ENCODE measurements at regions not wholly inside any gene's neighbourhood (a gene's known extent, or its start where the extent isn't known, plus 50 kb on each side); places are given as distances from the start of the nearest gene placed in this dataset.
"Not testable (repeated sequence)": the region's sequence is repeated elsewhere in the genome, so short reads cannot be mapped to it uniquely, and the experiment has no call there.

DNA sequence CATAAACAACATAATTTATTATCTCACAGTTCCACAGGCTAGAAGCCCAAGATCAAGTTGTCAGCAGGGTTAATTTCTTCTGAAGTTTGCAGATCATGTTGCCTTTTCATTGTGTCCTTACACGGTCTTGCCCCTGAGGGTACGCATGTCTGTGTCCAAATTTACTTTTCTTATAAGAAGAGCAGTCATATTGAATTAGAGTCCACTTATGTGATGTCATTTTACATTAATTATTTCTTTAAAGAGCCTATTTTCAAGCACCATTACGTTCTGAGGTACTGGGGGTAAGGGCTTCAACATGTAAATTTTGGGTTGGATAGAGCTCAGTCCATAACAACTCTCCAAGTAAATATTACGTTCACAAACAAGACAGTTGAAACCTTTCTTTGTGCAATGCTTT is 236.6 kb upstream of the OR4E1 start:
- H3K27me3 ChIP-seq (ENCODE audit: insufficient read depth, poor library complexity, severe bottlenecking): no peaks in the 10 kb centered on the region
- H3K4me3 ChIP-seq (replicated peaks; ENCODE audit: insufficient read depth, low read length): no peak overlapping the region
- H3K27ac ChIP-seq (replicated peaks): no peak overlapping the region
- TF ChIP-seq, protein P1, sequence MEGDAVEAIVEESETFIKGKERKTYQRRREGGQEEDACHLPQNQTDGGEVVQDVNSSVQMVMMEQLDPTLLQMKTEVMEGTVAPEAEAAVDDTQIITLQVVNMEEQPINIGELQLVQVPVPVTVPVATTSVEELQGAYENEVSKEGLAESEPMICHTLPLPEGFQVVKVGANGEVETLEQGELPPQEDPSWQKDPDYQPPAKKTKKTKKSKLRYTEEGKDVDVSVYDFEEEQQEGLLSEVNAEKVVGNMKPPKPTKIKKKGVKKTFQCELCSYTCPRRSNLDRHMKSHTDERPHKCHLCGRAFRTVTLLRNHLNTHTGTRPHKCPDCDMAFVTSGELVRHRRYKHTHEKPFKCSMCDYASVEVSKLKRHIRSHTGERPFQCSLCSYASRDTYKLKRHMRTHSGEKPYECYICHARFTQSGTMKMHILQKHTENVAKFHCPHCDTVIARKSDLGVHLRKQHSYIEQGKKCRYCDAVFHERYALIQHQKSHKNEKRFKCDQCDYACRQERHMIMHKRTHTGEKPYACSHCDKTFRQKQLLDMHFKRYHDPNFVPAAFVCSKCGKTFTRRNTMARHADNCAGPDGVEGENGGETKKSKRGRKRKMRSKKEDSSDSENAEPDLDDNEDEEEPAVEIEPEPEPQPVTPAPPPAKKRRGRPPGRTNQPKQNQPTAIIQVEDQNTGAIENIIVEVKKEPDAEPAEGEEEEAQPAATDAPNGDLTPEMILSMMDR (IDR thresholded peaks at IDR 0.05; ENCODE audit: insufficient read depth, low read length): no peak
- TF ChIP-seq SPI1 (IDR thresholded peaks at IDR 0.05; ENCODE audit: borderline replicate concordance, low read depth) (no peak), GABPA (IDR thresholded peaks at IDR 0.05; ENCODE audit: low read depth) (no peak)
- TF ChIP-seq, protein P2, sequence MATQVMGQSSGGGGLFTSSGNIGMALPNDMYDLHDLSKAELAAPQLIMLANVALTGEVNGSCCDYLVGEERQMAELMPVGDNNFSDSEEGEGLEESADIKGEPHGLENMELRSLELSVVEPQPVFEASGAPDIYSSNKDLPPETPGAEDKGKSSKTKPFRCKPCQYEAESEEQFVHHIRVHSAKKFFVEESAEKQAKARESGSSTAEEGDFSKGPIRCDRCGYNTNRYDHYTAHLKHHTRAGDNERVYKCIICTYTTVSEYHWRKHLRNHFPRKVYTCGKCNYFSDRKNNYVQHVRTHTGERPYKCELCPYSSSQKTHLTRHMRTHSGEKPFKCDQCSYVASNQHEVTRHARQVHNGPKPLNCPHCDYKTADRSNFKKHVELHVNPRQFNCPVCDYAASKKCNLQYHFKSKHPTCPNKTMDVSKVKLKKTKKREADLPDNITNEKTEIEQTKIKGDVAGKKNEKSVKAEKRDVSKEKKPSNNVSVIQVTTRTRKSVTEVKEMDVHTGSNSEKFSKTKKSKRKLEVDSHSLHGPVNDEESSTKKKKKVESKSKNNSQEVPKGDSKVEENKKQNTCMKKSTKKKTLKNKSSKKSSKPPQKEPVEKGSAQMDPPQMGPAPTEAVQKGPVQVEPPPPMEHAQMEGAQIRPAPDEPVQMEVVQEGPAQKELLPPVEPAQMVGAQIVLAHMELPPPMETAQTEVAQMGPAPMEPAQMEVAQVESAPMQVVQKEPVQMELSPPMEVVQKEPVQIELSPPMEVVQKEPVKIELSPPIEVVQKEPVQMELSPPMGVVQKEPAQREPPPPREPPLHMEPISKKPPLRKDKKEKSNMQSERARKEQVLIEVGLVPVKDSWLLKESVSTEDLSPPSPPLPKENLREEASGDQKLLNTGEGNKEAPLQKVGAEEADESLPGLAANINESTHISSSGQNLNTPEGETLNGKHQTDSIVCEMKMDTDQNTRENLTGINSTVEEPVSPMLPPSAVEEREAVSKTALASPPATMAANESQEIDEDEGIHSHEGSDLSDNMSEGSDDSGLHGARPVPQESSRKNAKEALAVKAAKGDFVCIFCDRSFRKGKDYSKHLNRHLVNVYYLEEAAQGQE (IDR thresholded peaks at IDR 0.05; ENCODE audit: insufficient replicate concordance, low read depth): no peak
- no peak for DNase-seq (ENCODE audit: low read depth in 1 of 2, low spot score in 1 of 2)

DNA sequence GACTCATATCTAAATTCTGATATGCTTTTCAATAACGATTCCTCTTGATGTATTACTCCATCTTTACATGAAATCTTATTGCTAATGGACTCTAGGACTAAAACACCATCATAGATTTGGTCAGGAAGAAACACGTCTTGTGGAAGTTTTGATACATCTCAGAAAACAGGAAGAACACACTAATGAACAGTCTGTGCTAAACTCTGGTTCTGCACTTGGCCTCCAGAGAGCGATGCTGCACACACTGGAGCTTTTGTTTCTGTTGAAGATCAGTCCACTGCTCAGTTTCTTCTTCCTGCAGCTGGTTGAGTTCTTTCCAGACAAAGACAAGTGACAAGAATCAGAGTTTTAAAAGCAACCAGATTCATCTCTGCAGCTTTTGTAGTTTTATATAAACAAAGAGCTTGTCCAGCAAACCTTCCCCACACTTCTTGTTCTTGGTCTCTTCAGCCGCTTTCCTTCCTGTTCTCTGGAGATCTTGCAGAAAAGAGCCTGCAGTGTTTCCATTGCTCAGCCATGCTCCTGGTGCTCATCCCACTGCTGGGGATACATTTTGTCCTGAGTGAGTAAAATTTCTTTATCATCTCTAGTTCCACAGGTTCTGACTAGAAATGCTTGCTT is 229.1 kb upstream of the OR4E1 start:
- Histone ChIP-seq H3K27ac (replicated peaks) (no peak overlapping the region), H3K4me3 (replicated peaks; ENCODE audit: insufficient read depth, low read length) (no peak overlapping the region), H3K27me3 (ENCODE audit: insufficient read depth, poor library complexity, severe bottlenecking) (no peaks in the 10 kb centered on the region)
- peak in 1 of 2 experiments; percentile 49 for DNase-seq (ENCODE audit: low read depth in 1 of 2, low spot score in 1 of 2)
- no peak for TF ChIP-seq POLR2AphosphoS5 (IDR thresholded peaks at IDR 0.05; ENCODE audit: low read depth)
- no peak for TF ChIP-seq SPI1 (IDR thresholded peaks at IDR 0.05; ENCODE audit: borderline replicate concordance, low read depth)
- TF ChIP-seq, protein P1 (IDR thresholded peaks at IDR 0.05; ENCODE audit: insufficient read depth, low read length): peak; percentile 41

DNA sequence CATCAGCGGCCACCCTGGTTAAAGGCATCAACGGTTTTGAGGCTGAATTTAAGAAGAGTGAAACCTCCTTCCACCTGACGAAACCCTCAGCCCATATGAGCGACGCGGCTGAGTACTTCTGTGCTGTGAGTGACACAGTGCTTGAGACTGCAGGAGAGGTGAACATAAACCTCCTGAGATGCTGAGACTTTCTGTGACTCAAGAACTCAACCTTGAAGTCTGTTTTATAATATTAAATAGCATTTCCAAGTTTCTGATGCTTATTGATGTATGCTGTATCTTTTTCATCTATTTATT is 221.2 kb upstream of the OR4E1 start:
- DNase-seq (ENCODE audit: low read depth in 1 of 2, low spot score in 1 of 2); H3K27me3 ChIP-seq (ENCODE audit: insufficient read depth, poor library complexity, severe bottlenecking); H3K27ac ChIP-seq (replicated peaks): not testable (repeated sequence)

DNA sequence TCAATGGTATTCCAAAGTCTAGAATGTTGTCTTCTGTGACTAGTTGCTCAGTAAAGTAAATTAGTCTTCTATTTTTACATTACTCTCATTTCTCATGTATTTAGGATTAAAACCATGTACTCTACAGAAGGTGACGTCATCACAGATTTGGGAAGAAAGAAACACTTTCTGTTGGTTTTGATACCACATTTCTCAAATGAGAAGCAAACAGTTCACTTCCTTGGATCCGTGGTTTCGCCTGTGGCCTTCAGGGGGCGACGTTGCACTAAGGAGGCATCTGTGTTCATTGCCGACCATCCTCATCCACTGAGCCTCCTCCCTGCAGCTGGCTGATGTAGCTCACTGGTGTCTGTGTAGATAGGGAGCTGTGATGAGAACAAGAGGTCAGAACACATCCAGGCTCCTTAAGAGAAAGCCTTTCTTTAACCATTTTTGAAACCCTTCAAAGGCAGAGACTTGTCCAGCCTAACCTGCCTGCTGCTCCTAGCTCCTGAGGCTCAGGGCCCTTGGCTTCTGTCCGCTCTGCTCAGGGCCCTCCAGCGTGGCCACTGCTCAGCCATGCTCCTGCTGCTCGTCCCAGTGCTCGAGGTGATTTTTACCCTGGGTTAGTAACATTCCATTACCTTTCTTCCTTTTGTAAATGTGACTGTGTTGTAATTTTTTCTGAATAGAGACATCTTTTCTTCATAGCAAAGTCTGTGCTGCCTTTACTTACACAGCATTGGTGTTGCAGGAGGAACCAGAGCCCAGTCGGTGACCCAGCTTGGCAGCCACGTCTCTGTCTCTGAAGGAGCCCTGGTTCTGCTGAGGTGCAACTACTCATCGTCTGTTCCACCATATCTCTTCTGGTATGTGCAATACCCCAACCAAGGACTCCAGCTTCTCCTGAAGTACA is 220.6 kb upstream of the OR4E1 start:
- no peaks in the 10 kb centered on the region for H3K27me3 ChIP-seq (ENCODE audit: insufficient read depth, poor library complexity, severe bottlenecking)
- DNase-seq (ENCODE audit: low read depth in 1 of 2, low spot score in 1 of 2): peak in 1 of 2 experiments; percentile 17
- TF ChIP-seq SPI1 (IDR thresholded peaks at IDR 0.05; ENCODE audit: borderline replicate concordance, low read depth) (no peak), POLR2AphosphoS5 (IDR thresholded peaks at IDR 0.05; ENCODE audit: low read depth) (no peak), GABPA (IDR thresholded peaks at IDR 0.05; ENCODE audit: low read depth) (no peak)
- TF ChIP-seq, protein P2 (IDR thresholded peaks at IDR 0.05; ENCODE audit: insufficient replicate concordance, low read depth): no peak
- TF ChIP-seq, protein P1 (IDR thresholded peaks at IDR 0.05; ENCODE audit: insufficient read depth, low read length): no peak
- H3K4me3 ChIP-seq (replicated peaks; ENCODE audit: insufficient read depth, low read length): no peak overlapping the region
- H3K27ac ChIP-seq (replicated peaks): no peak overlapping the region

More for the DNA sequence above, 221.2 kb upstream of the OR4E1 start:
- not testable (repeated sequence) for H3K4me3 ChIP-seq (replicated peaks; ENCODE audit: insufficient read depth, low read length)
